H1 (cell line): ENCODE measurements at regions not wholly inside any gene's neighbourhood (a gene's known extent, or its start where the extent isn't known, plus 50 kb on each side); places are given as distances from the start of the nearest gene placed in this dataset.

ENCODE experiments used
- CTCF ChIA-PET: fragments of 300-600 bp; sonication (Branson Sonifier 250); formaldehyde crosslinking; loops from one replicate; lab custom pipeline; 2021; ENCODE audit not compliant: partially characterized antibody; lab: Charles Lee
- POLR2A ChIA-PET: fragments of 300-600 bp; sonication (Branson Sonifier 250); formaldehyde crosslinking; loops from one replicate; lab custom pipeline; 2021; ENCODE audit warnings: inconsistent platforms; ENCODE audit not compliant: partially characterized antibody; lab: Charles Lee
- DNase-seq, 2 experiments: peaks; one replicate each; pipeline versions ENCODE4 v3.0.0 to v3.0.0-alpha.2; 2010 to 2022; ENCODE audit warnings: low spot score in 2 of 2, low read depth in 1 of 2, mixed read lengths in 1 of 2
- FAIRE-seq: peaks from 2 replicates; lab custom pipeline; 2011; peaks lifted over from hg19 to GRCh38; lab: Jason Lieb, UNC
- H2AFZ ChIP-seq: 2 replicates; pipeline ENCODE4 v1.8.1; 2012; ENCODE audit warnings: low read length, inconsistent platforms
- H2AK5ac ChIP-seq: 2 replicates; pipeline ENCODE4 v1.6.1; 2013; ENCODE audit warnings: low read depth, low read length
- H2BK120ac ChIP-seq: replicated peaks from 2 replicates; pipeline ENCODE3; 2013; ENCODE audit warnings: low read depth, low read length, inconsistent platforms
- H2BK12ac ChIP-seq: 2 replicates; pipeline ENCODE4 v1.6.1; 2013; ENCODE audit warnings: low read depth, low read length
- H2BK15ac ChIP-seq: 2 replicates; pipeline ENCODE4 v1.6.1; 2013; ENCODE audit warnings: low read length
- H2BK20ac ChIP-seq: 2 replicates; pipeline ENCODE4 v1.6.1; 2013; ENCODE audit warnings: low read length
- H2BK5ac ChIP-seq: 2 replicates; pipeline ENCODE4 v1.6.1; 2013; ENCODE audit warnings: low read depth, low read length
- H3K14ac ChIP-seq: 2 replicates; pipeline ENCODE4 v1.6.1; 2013; ENCODE audit warnings: inconsistent platforms; ENCODE audit not compliant: insufficient read length
- H3K18ac ChIP-seq: 2 replicates; pipeline ENCODE4 v1.6.1; 2013; ENCODE audit warnings: low read length; ENCODE audit errors: extremely low read depth
- H3K23ac ChIP-seq: 2 replicates; pipeline ENCODE4 v1.6.1; 2013; ENCODE audit warnings: inconsistent platforms; ENCODE audit not compliant: insufficient read length
- H3K23me2 ChIP-seq: 2 replicates; pipeline ENCODE4 v1.6.1; 2013; ENCODE audit warnings: low read depth, low read length
- H3K27ac ChIP-seq: 2 replicates; pipeline ENCODE4 v1.6.1; 2011; ENCODE audit warnings: low read depth, low read length, inconsistent platforms
- H3K27me3 ChIP-seq, 4 experiments: replicated peaks in 1 of 4; 1 replicate in 1 of 4; 2 replicates in 3 of 4; pipeline versions ENCODE4 v1.6.1 to v1.8.1; 2011 to 2013; ENCODE audit warnings: low read length in 3 of 4, mild to moderate bottlenecking in 3 of 4, inconsistent platforms in 2 of 4, mixed read lengths in 2 of 4, moderate library complexity in 1 of 4; ENCODE audit not compliant: control insufficient read depth in 3 of 4, insufficient read depth in 3 of 4; ENCODE audit errors: extremely low read depth in 1 of 4
- H3K36me3 ChIP-seq, 4 experiments: 2 replicates each; pipeline versions ENCODE4 v1.6.1 to v1.8.1; 2011 to 2013; ENCODE audit warnings: mild to moderate bottlenecking in 4 of 4, low read length in 3 of 4, moderate library complexity in 2 of 4, control low read depth in 1 of 4, inconsistent platforms in 1 of 4; ENCODE audit not compliant: insufficient read depth in 4 of 4, control insufficient read depth in 2 of 4
- H3K4ac ChIP-seq: replicated peaks from 2 replicates; pipeline ENCODE3; 2013; ENCODE audit warnings: low read length, low read depth, mixed read lengths, inconsistent platforms; ENCODE audit not compliant: insufficient read length
- H3K4me1 ChIP-seq, 4 experiments: replicated peaks in 1 of 4; 1 replicate in 1 of 4; 2 replicates in 3 of 4; pipeline versions ENCODE4 v1.6.1 to v1.8.1; 2011 to 2013; ENCODE audit warnings: low read length in 3 of 4, inconsistent platforms in 2 of 4, mixed read lengths in 1 of 4; ENCODE audit not compliant: insufficient read depth in 4 of 4, control insufficient read depth in 3 of 4
- H3K4me2 ChIP-seq, 2 experiments: 2 replicates each; pipeline versions ENCODE4 v1.6.1 to v1.8.1; 2011 to 2013; ENCODE audit warnings: low read depth in 2 of 2, low read length in 2 of 2, control low read depth in 1 of 2, inconsistent platforms in 1 of 2, mild to moderate bottlenecking in 1 of 2; ENCODE audit not compliant: insufficient read depth in 1 of 2
- H3K4me3 ChIP-seq, 4 experiments: fragments of 200-600, 300-600 bp in 1 of 4; sonication (generic), shearing (Covaris generic), sonication (Bioruptor Twin) in 1 of 4; 2 replicates each; pipeline versions ENCODE4 v1.5.1 to v1.8.1; 2011 to 2016; ENCODE audit warnings: low read length in 4 of 4, low read depth in 3 of 4, control low read depth in 2 of 4, inconsistent platforms in 2 of 4, mild to moderate bottlenecking in 2 of 4, mixed read lengths in 1 of 4, moderate library complexity in 1 of 4; ENCODE audit not compliant: insufficient read depth in 2 of 4; ENCODE audit errors: extremely low read depth in 1 of 4
- H3K56ac ChIP-seq: replicated peaks from 2 replicates; pipeline ENCODE3; 2013; ENCODE audit warnings: low read depth, mild to moderate bottlenecking, mixed read lengths, low read length, inconsistent platforms; ENCODE audit not compliant: insufficient read length
- H3K79me1 ChIP-seq: 2 replicates; pipeline ENCODE4 v1.6.1; 2013; ENCODE audit warnings: low read depth, low read length, control low read depth
- H3K79me2 ChIP-seq, 2 experiments: 2 replicates each; pipeline versions ENCODE4 v1.6.1 to v1.8.1; 2012 to 2013; ENCODE audit warnings: low read length in 2 of 2, mild to moderate bottlenecking in 2 of 2, inconsistent platforms in 1 of 2; ENCODE audit not compliant: insufficient read depth in 2 of 2, control insufficient read depth in 1 of 2
- H3K9ac ChIP-seq, 4 experiments: replicated peaks in 1 of 4; 1 replicate in 1 of 4; 2 replicates in 3 of 4; pipeline versions ENCODE4 v1.6.1 to v1.8.1; 2011 to 2013; ENCODE audit warnings: low read depth in 3 of 4, low read length in 3 of 4, control low read depth in 2 of 4, mild to moderate bottlenecking in 2 of 4, moderate library complexity in 2 of 4, inconsistent platforms in 1 of 4; ENCODE audit errors: extremely low read depth in 1 of 4
- H3K9me3 ChIP-seq, 2 experiments: 2 replicates each; pipeline versions ENCODE4 v1.6.1 to v1.8.1; 2012 to 2013; ENCODE audit warnings: mild to moderate bottlenecking in 2 of 2, moderate library complexity in 2 of 2, control low read depth in 1 of 2, inconsistent platforms in 1 of 2, low read depth in 1 of 2, low read length in 1 of 2, mixed read lengths in 1 of 2; ENCODE audit not compliant: insufficient read depth in 2 of 2
- H4K20me1 ChIP-seq, 2 experiments: replicated peaks in 1 of 2; 2 replicates each; pipeline versions ENCODE3 to v1.8.1; 2011 to 2013; ENCODE audit warnings: inconsistent platforms in 2 of 2, low read length in 2 of 2, mild to moderate bottlenecking in 1 of 2; ENCODE audit not compliant: insufficient read depth in 2 of 2, control insufficient read depth in 1 of 2
- H4K5ac ChIP-seq: 2 replicates; pipeline ENCODE4 v1.6.1; 2013; ENCODE audit warnings: low read length, low read depth, mixed read lengths, inconsistent platforms; ENCODE audit not compliant: insufficient read length
- H4K8ac ChIP-seq: 2 replicates; pipeline ENCODE4 v1.8.0; 2013; ENCODE audit warnings: mild to moderate bottlenecking, moderate library complexity, low read length, inconsistent platforms; ENCODE audit not compliant: insufficient read depth; ENCODE audit errors: extremely low read depth
- H4K91ac ChIP-seq: replicated peaks from 2 replicates; pipeline ENCODE3; 2013; ENCODE audit warnings: low read length, mixed read lengths, inconsistent platforms; ENCODE audit not compliant: insufficient read length
- ATF3 ChIP-seq: IDR thresholded peaks from 2 replicates; pipeline ENCODE4 v1.6.1; 2011; ENCODE audit warnings: low read depth, mild to moderate bottlenecking, low read length; ENCODE audit not compliant: insufficient read depth
- BACH1 ChIP-seq: IDR thresholded peaks from 2 replicates; pipeline ENCODE4 v1.6.1; 2012; ENCODE audit warnings: low read length, improper control_type of control experiment
- CBX5 ChIP-seq: fragments of 300-800, 300-1000 bp; sonication (generic); IDR thresholded peaks from 2 replicates; pipeline ENCODE4 v1.7.1; 2016; ENCODE audit warnings: antibody characterized with exemption, low read length, low read depth
- CEBPB ChIP-seq: IDR thresholded peaks from 2 replicates; pipeline ENCODE4 v1.6.1; 2012; ENCODE audit warnings: low read depth, low read length
- CREB1 ChIP-seq: IDR thresholded peaks from 2 replicates; pipeline ENCODE4 v1.6.1; 2012; ENCODE audit warnings: inconsistent platforms
- EZH2 ChIP-seq: fragments of 200-600 bp; sonication (generic); IDR thresholded peaks from 2 replicates; pipeline ENCODE4 v1.7.1; 2012; ENCODE audit warnings: low read depth, mild to moderate bottlenecking, moderate library complexity, low read length, inconsistent platforms; ENCODE audit not compliant: severe bottlenecking
- HDAC6 ChIP-seq: IDR thresholded peaks from one replicate; pipeline ENCODE4 v1.7.1; 2012; ENCODE audit warnings: low read depth, mild to moderate bottlenecking, inconsistent platforms, low read length, moderate library complexity
- PHF8 ChIP-seq: fragments of 200-600 bp; sonication (generic); conservative IDR thresholded peaks from 2 replicates; pipeline ENCODE4 v1.7.1; 2012; ENCODE audit warnings: low read depth, mild to moderate bottlenecking, inconsistent platforms, low read length, moderate library complexity
- POLR2A ChIP-seq, 2 experiments: IDR thresholded peaks; 1 replicate in 1 of 2; 2 replicates in 1 of 2; pipeline ENCODE4 v1.6.1; 2011; ENCODE audit warnings: low read depth in 2 of 2, low read length in 2 of 2, mild to moderate bottlenecking in 2 of 2; ENCODE audit errors: control extremely low read depth in 1 of 2
- RFX5 ChIP-seq: IDR thresholded peaks from 2 replicates; pipeline ENCODE4 v1.6.1; 2011; ENCODE audit warnings: low read depth, low read length, improper control_type of control experiment, borderline replicate concordance
- RNF2 ChIP-seq: fragments of 200-900, 300-1000 bp; sonication (generic); IDR thresholded peaks from 2 replicates; pipeline ENCODE4 v1.7.1; 2016; ENCODE audit warnings: borderline replicate concordance, low read depth, mild to moderate bottlenecking, antibody characterized with exemption, low read length; ENCODE audit not compliant: poor library complexity, severe bottlenecking; ENCODE audit errors: missing control alignments
- SAP30 ChIP-seq: fragments of 300-600 bp; sonication (generic); IDR thresholded peaks from 2 replicates; pipeline ENCODE4 v1.7.1; 2012; ENCODE audit warnings: low read length, moderate library complexity, mild to moderate bottlenecking, inconsistent platforms; ENCODE audit not compliant: insufficient read depth, insufficient replicate concordance
- SIX5 ChIP-seq: IDR thresholded peaks from 2 replicates; pipeline ENCODE4 v1.6.1; 2011; ENCODE audit warnings: mild to moderate bottlenecking, low read depth, low read length
- SP1 ChIP-seq: IDR thresholded peaks from 2 replicates; pipeline ENCODE4 v1.6.1; 2011; ENCODE audit warnings: low read depth, low read length
- SRF ChIP-seq: IDR thresholded peaks from 2 replicates; pipeline ENCODE4 v1.6.1; 2011; ENCODE audit warnings: mild to moderate bottlenecking, low read depth, low read length, moderate library complexity
- TEAD4 ChIP-seq: IDR thresholded peaks from 2 replicates; pipeline ENCODE4 v1.6.1; 2012; ENCODE audit warnings: low read depth, low read length, inconsistent platforms, mixed read lengths
- WGBS, 2 experiments: shearing (Covaris generic) in 1 of 2; methylation state at CpG; one replicate each; pipeline versions ENCODE4 v1.1.6 to v1.1.7; 2013 to 2015; ENCODE audit warnings: low lambda C conversion rate in 2 of 2, mixed read lengths in 2 of 2, inconsistent platforms in 1 of 2, low coverage in 1 of 2, missing lambda C conversion rate in 1 of 2; ENCODE audit not compliant: insufficient replicate concordance in 2 of 2, insufficient coverage in 1 of 2, insufficient read length in 1 of 2; ENCODE audit errors: extremely low coverage in 1 of 2, missing lambda C conversion rate in 1 of 2; 5-methylcytosine and 5-hydroxymethylcytosine counted together

- Histone ChIP-seq H2AK5ac (no peak overlapping the region), H3K23me2 (no peaks in the 10 kb centered on the region), H3K79me2 (no peaks in the 10 kb centered on the region), H3K4me2 (no peak overlapping the region), H3K36me3 (no peaks in the 10 kb centered on the region), H3K79me1 (no peaks in the 10 kb centered on the region), H3K9me3 (no peaks in the 10 kb centered on the region), H2BK120ac (no peak overlapping the region), H2BK15ac (no peak overlapping the region), H3K14ac (no peak overlapping the region), H4K8ac (no peak overlapping the region), H4K91ac (no peak overlapping the region), H2BK12ac (no peak overlapping the region), H3K27ac (no peak overlapping the region), H3K27me3 (no peaks in the 10 kb centered on the region), H3K4me1 (no peaks in the 10 kb centered on the region), H4K20me1 (no peaks in the 10 kb centered on the region), H3K4me3 (no peak overlapping the region), H4K5ac (no peak overlapping the region), H2AFZ (no peak overlapping the region), H3K23ac (no peak overlapping the region), H2BK5ac (no peak overlapping the region), H3K18ac (no peak overlapping the region), H3K56ac (no peak overlapping the region), H3K9ac (no peak overlapping the region), H2BK20ac (no peak overlapping the region), H3K4ac (no peak overlapping the region)
- 91% methylated on average over 2 of the region's 2 CpGs; no CpG with 5 or more reads in 1 of the 2 experiments for WGBS, 2 experiments
- ChIA-PET CTCF (no interaction called here), POLR2A (no interaction called here)
- FAIRE-seq (no peak), DNase-seq (no peak)
- TF ChIP-seq RNF2 (no peak), CREB1 (no peak), HDAC6 (no peak), BACH1 (no peak), CBX5 (no peak), ATF3 (no peak), RFX5 (no peak), SP1 (no peak), CEBPB (no peak), POLR2A (IDR thresholded peaks at IDR 0.05; ENCODE audit: control extremely low read depth in 1 of 2, low read depth in 2 of 2, low read length in 2 of 2) (no peak), TEAD4 (no peak), EZH2 (no peak), SIX5 (no peak), PHF8 (no peak), SRF (no peak), SAP30 (no peak)
Measured at GRCh38 chr6:165019681-165020080, 289.7 kb downstream of the C6orf118 start.
